ENCODE measurements at regions not wholly inside any gene's neighbourhood (a gene's known extent, or its start where the extent isn't known, plus 50 kb on each side); places are given as distances from the start of the nearest gene placed in this dataset.

DNA sequence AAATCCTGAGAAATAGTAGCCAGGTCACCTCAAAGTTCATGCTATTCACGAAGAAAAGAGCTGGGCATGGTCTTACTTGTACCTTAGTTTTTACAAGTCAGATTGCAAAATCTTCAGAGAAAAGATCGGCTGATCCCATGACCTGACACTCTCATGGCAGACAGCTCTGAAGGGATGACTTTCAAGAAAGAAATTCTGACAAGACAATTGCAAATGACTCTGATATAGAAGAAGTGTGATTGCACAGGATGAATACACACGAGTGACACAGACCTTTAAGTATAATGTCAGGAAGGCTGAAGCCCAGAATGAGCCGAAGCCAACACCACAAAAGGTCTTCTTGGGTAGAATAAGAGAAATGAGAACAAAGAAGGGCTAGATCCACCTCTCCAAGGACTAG is 59.4 kb upstream of the DRD2 start:
- CTCF ChIA-PET, result interaction anchor here (3.4 kb wide), 1 partner anchor 229 kb away, joined by 23 read pairs; no protein-coding TSS in a partner anchor
- no peaks in the 10 kb centered on the region for H3K36me3 ChIP-seq (ENCODE audit: insufficient read depth, low read length)
- DNase-seq, result no peak
- POLR2A ChIA-PET, result no interaction called here
- no peaks in the 10 kb centered on the region for H3K9me3 ChIP-seq (ENCODE audit: low read length)
- no peak overlapping the region for H3K4me3 ChIP-seq (ENCODE audit: low read length)
- peaks cover 9 to 48% of the 10 kb centered on the region in 2 donors for H3K27me3 Mint-ChIP-seq
- H3K36me3 Mint-ChIP-seq, result no peaks in the 10 kb centered on the region
- no peaks in the 10 kb centered on the region for H3K4me1 ChIP-seq (ENCODE audit: insufficient read depth, low read length)
- H3K9me3 Mint-ChIP-seq, result no peaks in the 10 kb centered on the region
- H3K27me3 ChIP-seq (ENCODE audit: insufficient read depth, low read length, poor library complexity, severe bottlenecking), result no peaks in the 10 kb centered on the region
- H3K27ac Mint-ChIP-seq, result no peak overlapping the region
- H3K4me1 Mint-ChIP-seq, result no peaks in the 10 kb centered on the region
- no peak overlapping the region for H3K4me3 Mint-ChIP-seq
- H3K27ac ChIP-seq (ENCODE audit: low read depth, low read length), result no peak overlapping the region

DNA sequence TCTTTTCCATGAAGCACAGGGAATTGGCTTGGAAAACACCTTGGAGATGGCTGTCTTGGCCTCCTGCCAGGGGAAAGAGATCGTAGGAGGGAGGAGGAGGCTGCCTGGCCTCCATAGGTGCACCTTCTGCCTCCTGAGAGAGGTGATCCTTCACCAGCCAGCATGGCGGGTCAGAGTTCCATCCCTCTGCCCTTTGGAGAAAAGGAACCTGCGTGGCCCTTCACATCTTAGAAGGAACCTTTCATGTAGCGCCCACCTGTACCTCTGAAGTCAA is 58.2 kb upstream of the DRD2 start:
- Histone ChIP-seq H3K4me1 (ENCODE audit: insufficient read depth, low read length) (no peaks in the 10 kb centered on the region), H3K4me3 (ENCODE audit: low read length) (no peak overlapping the region), H3K27ac (ENCODE audit: low read depth, low read length) (no peak overlapping the region), H3K36me3 (ENCODE audit: insufficient read depth, low read length) (no peaks in the 10 kb centered on the region), H3K27me3 (ENCODE audit: insufficient read depth, low read length, poor library complexity, severe bottlenecking) (no peaks in the 10 kb centered on the region), H3K9me3 (ENCODE audit: low read length) (no peaks in the 10 kb centered on the region)
- no peak overlapping the region for H3K4me3 Mint-ChIP-seq
- peaks cover 9 to 47% of the 10 kb centered on the region in 2 donors for H3K27me3 Mint-ChIP-seq
- no peak for DNase-seq
- H3K9me3 Mint-ChIP-seq, result no peaks in the 10 kb centered on the region
- ChIA-PET CTCF (interaction anchor here (0.7 to 3.4 kb wide), 2 partner anchors 159 to 228 kb away, joined by 3 to 23 read pairs; no protein-coding TSS in a partner anchor), POLR2A (no interaction called here)
- H3K36me3 Mint-ChIP-seq, result no peaks in the 10 kb centered on the region
- no peak overlapping the region for H3K27ac Mint-ChIP-seq
- no peaks in the 10 kb centered on the region for H3K4me1 Mint-ChIP-seq

DNA sequence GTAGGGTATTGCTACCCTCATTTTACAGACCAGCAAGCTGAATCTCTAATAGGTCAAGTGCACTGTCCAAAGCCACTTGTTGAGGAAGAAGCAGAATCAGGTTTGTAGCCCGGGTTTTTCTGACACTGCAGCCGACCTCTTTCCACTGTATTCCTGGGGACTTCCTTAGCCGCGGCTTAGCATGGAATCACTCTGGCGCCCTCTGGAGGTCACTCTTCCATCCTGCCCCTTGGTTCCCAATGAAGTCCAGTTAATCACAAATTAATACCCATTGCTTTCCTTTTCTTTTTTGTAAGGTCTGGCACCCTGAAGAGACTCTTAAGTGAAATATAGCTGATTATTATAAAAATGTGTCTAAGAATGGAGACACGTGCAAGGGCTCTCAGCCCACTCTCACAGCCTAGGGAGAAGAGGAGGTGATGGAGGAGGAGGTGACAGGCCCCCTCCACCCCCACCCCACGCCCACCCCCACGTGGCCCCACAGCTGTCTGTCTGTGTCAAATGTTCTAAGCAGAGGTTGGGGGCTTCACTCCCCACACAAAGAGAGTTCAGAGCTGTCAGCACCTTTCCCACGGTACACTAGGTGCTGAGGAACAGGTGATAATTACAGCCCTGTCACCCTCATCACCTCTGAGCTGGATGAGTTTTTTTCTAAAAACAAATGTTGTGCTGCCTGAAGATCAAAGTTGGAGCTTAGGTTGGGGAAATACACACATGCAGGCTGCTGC is 57.7 kb upstream of the DRD2 start:
- ChIA-PET CTCF (interaction anchor here (0.7 to 3.4 kb wide), 3 partner anchors 159 to 227 kb away, joined by 3 to 23 read pairs (median 3); no protein-coding TSS in a partner anchor), POLR2A (no interaction called here)
- Mint-ChIP-seq H3K4me3 (no peak overlapping the region), H3K27me3 (peaks cover 9 to 44% of the 10 kb centered on the region in 2 donors), H3K36me3 (no peaks in the 10 kb centered on the region), H3K27ac (no peak overlapping the region), H3K9me3 (no peaks in the 10 kb centered on the region), H3K4me1 (no peaks in the 10 kb centered on the region)
- Histone ChIP-seq H3K9me3 (ENCODE audit: low read length) (no peaks in the 10 kb centered on the region), H3K4me3 (ENCODE audit: low read length) (no peak overlapping the region), H3K27me3 (ENCODE audit: insufficient read depth, low read length, poor library complexity, severe bottlenecking) (no peaks in the 10 kb centered on the region), H3K36me3 (ENCODE audit: insufficient read depth, low read length) (no peaks in the 10 kb centered on the region), H3K4me1 (ENCODE audit: insufficient read depth, low read length) (no peaks in the 10 kb centered on the region), H3K27ac (ENCODE audit: low read depth, low read length) (no peak overlapping the region)
- peak; percentile 16 to 64 (median 24) for DNase-seq

DNA sequence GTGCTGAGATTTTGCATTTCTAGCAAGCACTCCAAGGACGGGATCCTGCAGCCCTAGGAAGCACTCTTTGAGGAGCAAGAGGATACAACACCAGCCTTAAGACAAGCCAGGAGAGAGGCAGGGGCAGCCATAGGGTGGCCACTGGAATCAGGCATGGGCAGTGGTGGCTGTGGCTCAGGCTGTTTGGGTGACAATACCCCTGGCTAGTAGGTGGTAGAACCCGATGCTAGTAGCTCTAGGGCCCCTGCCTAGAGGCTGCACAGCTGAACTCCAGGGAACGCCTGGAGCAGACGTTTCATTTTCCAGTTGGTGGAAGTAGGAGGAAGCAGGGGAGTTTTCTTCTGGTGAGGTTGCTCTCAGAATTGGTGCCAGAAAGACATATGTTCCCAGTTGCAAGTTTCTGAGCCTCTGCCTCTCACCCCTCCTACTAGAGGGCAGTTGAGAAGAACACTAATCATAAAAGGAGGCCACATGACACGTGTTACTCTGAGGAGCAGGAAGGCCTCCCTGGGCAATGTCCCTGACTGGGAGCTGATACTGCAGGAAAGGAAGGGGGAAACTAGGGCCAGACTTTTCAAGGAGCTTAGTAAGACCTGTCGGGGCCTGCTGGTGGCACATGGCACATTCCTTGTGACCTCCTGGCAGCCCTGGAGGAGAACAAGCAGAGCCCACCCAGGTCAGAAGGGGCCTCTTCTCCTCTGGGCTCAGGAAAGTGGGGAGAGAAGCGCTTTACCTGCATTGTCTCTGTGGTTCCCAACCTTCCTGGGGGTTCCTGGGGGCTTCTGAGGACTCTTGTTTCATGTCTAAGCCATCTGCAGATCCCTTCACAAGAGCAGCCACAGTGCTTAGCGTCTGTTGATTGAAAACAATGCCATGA is 56.6 kb upstream of the DRD2 start:
- no peak overlapping the region for H3K4me3 ChIP-seq (ENCODE audit: low read length)
- no peaks in the 10 kb centered on the region for H3K9me3 ChIP-seq (ENCODE audit: low read length)
- no peak for DNase-seq
- H3K27ac ChIP-seq (ENCODE audit: low read depth, low read length), result no peak overlapping the region
- H3K27me3 ChIP-seq (ENCODE audit: insufficient read depth, low read length, poor library complexity, severe bottlenecking), result no peaks in the 10 kb centered on the region
- peaks cover 9 to 44% of the 10 kb centered on the region in 2 donors for H3K27me3 Mint-ChIP-seq
- no peaks in the 10 kb centered on the region for H3K4me1 Mint-ChIP-seq
- no peaks in the 10 kb centered on the region for H3K4me1 ChIP-seq (ENCODE audit: insufficient read depth, low read length)
- no peaks in the 10 kb centered on the region for H3K36me3 Mint-ChIP-seq
- no peaks in the 10 kb centered on the region for H3K36me3 ChIP-seq (ENCODE audit: insufficient read depth, low read length)
- peak overlapping the region in 1 of 8 donors; percentile 68 for H3K27ac Mint-ChIP-seq
- H3K4me3 Mint-ChIP-seq, result no peak overlapping the region
- no peaks in the 10 kb centered on the region for H3K9me3 Mint-ChIP-seq
- ChIA-PET POLR2A (interaction anchor here (0.6 kb wide), 1 partner anchor 1354 kb away, joined by 3 read pairs; no protein-coding TSS in a partner anchor), CTCF (interaction anchor here (1.0 to 3.4 kb wide), 3 partner anchors 10 to 226 kb away, joined by 3 to 23 read pairs (median 4); no protein-coding TSS in a partner anchor)

DNA sequence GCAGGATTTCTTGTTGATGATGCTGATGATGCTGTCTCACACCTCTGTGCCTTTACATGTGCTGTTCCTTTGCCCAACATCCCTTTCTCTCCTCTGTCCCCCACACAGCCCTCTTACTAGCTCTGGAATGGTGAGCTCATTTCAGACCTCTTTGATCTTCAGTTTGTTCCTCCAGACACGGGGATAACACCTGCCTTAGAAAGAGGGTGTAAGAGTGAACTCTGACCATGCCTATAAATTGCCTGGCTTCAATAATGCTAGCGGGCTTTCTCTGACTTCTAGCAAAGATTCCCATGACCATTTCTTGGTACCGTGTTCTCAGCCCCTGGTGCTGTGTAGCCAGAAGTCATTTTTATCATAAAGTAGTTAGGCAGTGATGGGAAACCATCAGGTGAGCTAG is 55.9 kb upstream of the DRD2 start:
- ChIA-PET POLR2A (no interaction called here), CTCF (interaction anchor here (1.4 to 2.0 kb wide), 2 partner anchors 10 kb away, joined by 4 to 5 read pairs; no protein-coding TSS in a partner anchor)
- no peaks in the 10 kb centered on the region for H3K9me3 Mint-ChIP-seq
- H3K4me1 Mint-ChIP-seq, result no peaks in the 10 kb centered on the region
- Histone ChIP-seq H3K36me3 (ENCODE audit: insufficient read depth, low read length) (no peaks in the 10 kb centered on the region), H3K27ac (ENCODE audit: low read depth, low read length) (no peak overlapping the region), H3K4me1 (ENCODE audit: insufficient read depth, low read length) (no peaks in the 10 kb centered on the region), H3K27me3 (ENCODE audit: insufficient read depth, low read length, poor library complexity, severe bottlenecking) (no peaks in the 10 kb centered on the region), H3K4me3 (ENCODE audit: low read length) (no peak overlapping the region), H3K9me3 (ENCODE audit: low read length) (no peaks in the 10 kb centered on the region)
- no peak overlapping the region for H3K4me3 Mint-ChIP-seq
- H3K27ac Mint-ChIP-seq, result no peak overlapping the region
- H3K36me3 Mint-ChIP-seq, result no peaks in the 10 kb centered on the region
- H3K27me3 Mint-ChIP-seq, result peaks cover 9 to 44% of the 10 kb centered on the region in 2 donors
- no peak for DNase-seq

DNA sequence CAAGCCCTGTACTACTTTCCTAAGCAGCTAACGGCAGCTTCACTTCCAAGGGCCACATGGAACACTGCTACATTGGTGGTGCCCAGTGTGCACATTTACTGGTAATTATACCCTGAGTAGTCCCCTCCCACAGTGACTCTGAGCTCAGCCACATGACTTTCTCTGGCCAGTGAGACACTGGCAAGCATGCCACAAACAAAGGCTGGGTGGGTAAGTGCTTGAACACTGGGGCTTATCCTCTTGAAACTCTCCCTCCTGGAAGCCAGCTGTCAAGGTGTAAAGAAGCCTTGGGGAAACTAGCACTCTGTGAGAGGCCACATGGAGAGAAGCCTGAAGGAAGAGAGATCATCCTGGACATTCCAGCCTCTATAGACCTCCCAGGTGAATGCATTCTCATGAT is 54.4 kb upstream of the DRD2 start:
- H3K4me3 ChIP-seq (ENCODE audit: low read length), result no peak overlapping the region
- Mint-ChIP-seq H3K27ac (no peak overlapping the region), H3K4me3 (no peak overlapping the region), H3K36me3 (no peaks in the 10 kb centered on the region), H3K9me3 (no peaks in the 10 kb centered on the region), H3K27me3 (peaks cover 6 to 31% of the 10 kb centered on the region in 2 donors), H3K4me1 (no peaks in the 10 kb centered on the region)
- ChIA-PET POLR2A (no interaction called here), CTCF (interaction anchor here (2.0 kb wide), 1 partner anchor 11 kb away, joined by 5 read pairs; no protein-coding TSS in a partner anchor)
- no peaks in the 10 kb centered on the region for H3K4me1 ChIP-seq (ENCODE audit: insufficient read depth, low read length)
- DNase-seq, result no peak
- H3K27me3 ChIP-seq (ENCODE audit: insufficient read depth, low read length, poor library complexity, severe bottlenecking), result no peaks in the 10 kb centered on the region
- H3K27ac ChIP-seq (ENCODE audit: low read depth, low read length), result no peak overlapping the region
- H3K36me3 ChIP-seq (ENCODE audit: insufficient read depth, low read length), result no peaks in the 10 kb centered on the region
- H3K9me3 ChIP-seq (ENCODE audit: low read length), result no peaks in the 10 kb centered on the region

DNA sequence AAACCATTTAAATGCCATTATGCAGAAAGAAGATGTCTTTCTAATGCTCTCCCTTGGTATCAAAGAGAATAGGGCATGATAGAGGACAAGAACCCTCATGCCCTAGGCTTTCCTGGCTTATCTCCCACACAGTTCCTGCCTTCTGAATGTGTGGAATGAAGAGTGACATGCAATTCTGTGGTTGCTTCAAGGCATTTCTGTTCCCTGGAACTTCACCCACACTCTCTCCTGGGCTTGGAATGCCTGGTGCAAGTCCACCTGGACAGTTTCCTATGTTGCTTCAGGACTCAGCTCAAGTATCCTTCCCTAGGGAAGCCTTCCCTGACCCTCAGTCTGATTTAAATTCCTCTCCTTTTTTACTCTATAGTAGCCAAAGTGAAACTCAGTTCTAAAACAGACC is 53.8 kb upstream of the DRD2 start:
- POLR2A ChIA-PET, result no interaction called here
- CTCF ChIA-PET, result interaction anchor here (2.0 kb wide), 1 partner anchor 12 kb away, joined by 5 read pairs; no protein-coding TSS in a partner anchor
- DNase-seq, result no peak
- no peaks in the 10 kb centered on the region for H3K36me3 ChIP-seq (ENCODE audit: insufficient read depth, low read length)
- Mint-ChIP-seq H3K27ac (no peak overlapping the region), H3K4me3 (no peak overlapping the region), H3K36me3 (no peaks in the 10 kb centered on the region), H3K27me3 (peaks cover 6 to 24% of the 10 kb centered on the region in 2 donors), H3K4me1 (no peaks in the 10 kb centered on the region), H3K9me3 (no peaks in the 10 kb centered on the region)
- no peaks in the 10 kb centered on the region for H3K4me1 ChIP-seq (ENCODE audit: insufficient read depth, low read length)
- no peak overlapping the region for H3K27ac ChIP-seq (ENCODE audit: low read depth, low read length)
- H3K4me3 ChIP-seq (ENCODE audit: low read length), result no peak overlapping the region
- H3K27me3 ChIP-seq (ENCODE audit: insufficient read depth, low read length, poor library complexity, severe bottlenecking), result no peaks in the 10 kb centered on the region
- H3K9me3 ChIP-seq (ENCODE audit: low read length), result no peaks in the 10 kb centered on the region

DNA sequence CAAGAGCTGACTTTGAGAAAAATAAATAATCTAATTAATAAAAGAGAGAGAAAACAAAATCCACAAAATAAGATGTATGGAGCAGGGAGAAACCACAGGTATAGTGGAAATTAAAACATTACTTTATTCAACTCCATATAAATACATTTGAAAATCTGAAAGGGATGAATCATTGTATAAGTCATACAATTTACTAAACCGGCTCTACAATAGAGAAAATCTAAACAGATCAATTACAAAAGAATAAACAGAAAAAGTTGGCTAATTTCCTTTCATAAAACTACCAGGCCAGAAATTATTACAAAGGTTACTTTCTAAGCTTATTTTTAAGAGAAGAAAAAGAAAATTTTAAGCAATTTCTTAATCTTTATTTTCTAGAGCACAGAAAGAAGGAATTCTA is 51.3 kb upstream of the DRD2 start:
- ChIA-PET POLR2A (interaction anchor here (0.6 kb wide), 1 partner anchor 11 kb away, joined by 4 read pairs; no protein-coding TSS in a partner anchor), CTCF (no interaction called here)
- no peak overlapping the region for H3K4me3 Mint-ChIP-seq

More for the DNA sequence above, 51.3 kb upstream of the DRD2 start:
- Mint-ChIP-seq H3K27me3 (peaks cover 7 to 16% of the 10 kb centered on the region in 2 donors), H3K27ac (no peak overlapping the region), H3K36me3 (no peaks in the 10 kb centered on the region), H3K9me3 (peaks cover 0 to 2% (median 0%) of the 10 kb centered on the region in 5 donors), H3K4me1 (no peaks in the 10 kb centered on the region)
- no peak overlapping the region for H3K27ac ChIP-seq (ENCODE audit: low read depth, low read length)
- H3K27me3 ChIP-seq (ENCODE audit: insufficient read depth, low read length, poor library complexity, severe bottlenecking), result no peaks in the 10 kb centered on the region
- no peaks in the 10 kb centered on the region for H3K9me3 ChIP-seq (ENCODE audit: low read length)
- no peaks in the 10 kb centered on the region for H3K36me3 ChIP-seq (ENCODE audit: insufficient read depth, low read length)
- H3K4me3 ChIP-seq (ENCODE audit: low read length), result no peak overlapping the region
- no peak for DNase-seq
- no peaks in the 10 kb centered on the region for H3K4me1 ChIP-seq (ENCODE audit: insufficient read depth, low read length)

Data from CD8-positive, alpha-beta memory T cell (primary cell).